Adrenal gland (tissue), 9 donors: ENCODE measurements at regions not wholly inside any gene's neighbourhood (a gene's known extent, or its start where the extent isn't known, plus 50 kb on each side); places are given as distances from the start of the nearest gene placed in this dataset.

Source experiments
- DNase-seq, 7 donors: peaks; one replicate each; pipeline ENCODE4 v3.0.0-alpha.2; 2019 to 2020
- H3K27ac ChIP-seq, 5 donors: fragments of 200-600 bp; sonication (generic) in 4 of 5; 1 replicate in 3 of 5; 2 replicates in 2 of 5; pipeline versions ENCODE4 v1.5.1 to v1.8.0; 2016 to 2020; ENCODE audit warnings: mild to moderate bottlenecking in 1 of 5
- H3K27me3 ChIP-seq: fragments of 200-600 bp; 2 replicates; pipeline ENCODE4 v1.8.0; 2021
- H3K36me3 ChIP-seq, 2 donors: fragments of 200-600 bp; replicated peaks in 1 of 2; 1 replicate in 1 of 2; 2 replicates in 1 of 2; pipeline versions ENCODE4 v1.5.1 to v1.8.0; 2018 to 2022
- H3K4me1 ChIP-seq, 2 donors: fragments of 200-600 bp; replicated peaks in 1 of 2; 1 replicate in 1 of 2; 2 replicates in 1 of 2; pipeline versions ENCODE4 v1.5.1 to v1.8.0; 2018 to 2021
- H3K4me3 ChIP-seq, 4 donors: fragments of 200-600 bp; sonication (generic) in 3 of 4; one replicate each; pipeline ENCODE4 v1.5.1; 2016 to 2018
- H3K9me3 ChIP-seq, 3 donors: fragments of 200-600 bp; sonication (generic) in 1 of 3; replicated peaks in 1 of 3; 1 replicate in 2 of 3; 2 replicates in 1 of 3; pipeline versions ENCODE4 v1.5.1 to v1.8.0; 2016 to 2021
- POLR2A ChIP-seq, 2 donors: fragments of 450-650 bp; IDR thresholded peaks; one replicate each; pipeline ENCODE4 v1.6.1; 2017; ENCODE audit warnings: antibody characterized with exemption in 2 of 2, mild to moderate bottlenecking in 2 of 2, moderate library complexity in 1 of 2
- WGBS, 4 donors: extraction: QIAGEN DNeasy Blood & Tissue Kit in 2 of 4; methylation state at CpG; one replicate each; pipeline versions ENCODE4 v1.1.5 to v1.1.7; 2013 to 2017; 5-methylcytosine and 5-hydroxymethylcytosine counted together
- intact Hi-C, 2 donors: fragments of 100-400 bp; cut with DNase I; formaldehyde crosslinking; loops; one replicate each; pipeline versions ENCODE4 v1.14.1 to v1.15.0; 2022 to 2023
- TF ChIP-seq, protein P1 (sequence below), 6 experiments: fragments of 450-650 bp in 4 of 6; fragments of 200-600 bp in 2 of 6; sonication (generic) in 1 of 6; IDR thresholded peaks; 1 replicate in 5 of 6; 2 replicates in 1 of 6; pipeline versions ENCODE4 v1.5.1 to v1.8.0; 2016 to 2021; ENCODE audit warnings: antibody characterized with exemption in 6 of 6, mild to moderate bottlenecking in 2 of 6, moderate library complexity in 1 of 6
- donor health status: healthy with polysubstance abuse.
- donor health status: Bipolar disorder and iron deficiency.
- donor health status: DM: yes; HTN: yes; CAD: no.
- donor health status: DM: no; HTN: no; CAD: no.
- donor health status: DM: no; HTN: no; CAD: no.

DNA sequence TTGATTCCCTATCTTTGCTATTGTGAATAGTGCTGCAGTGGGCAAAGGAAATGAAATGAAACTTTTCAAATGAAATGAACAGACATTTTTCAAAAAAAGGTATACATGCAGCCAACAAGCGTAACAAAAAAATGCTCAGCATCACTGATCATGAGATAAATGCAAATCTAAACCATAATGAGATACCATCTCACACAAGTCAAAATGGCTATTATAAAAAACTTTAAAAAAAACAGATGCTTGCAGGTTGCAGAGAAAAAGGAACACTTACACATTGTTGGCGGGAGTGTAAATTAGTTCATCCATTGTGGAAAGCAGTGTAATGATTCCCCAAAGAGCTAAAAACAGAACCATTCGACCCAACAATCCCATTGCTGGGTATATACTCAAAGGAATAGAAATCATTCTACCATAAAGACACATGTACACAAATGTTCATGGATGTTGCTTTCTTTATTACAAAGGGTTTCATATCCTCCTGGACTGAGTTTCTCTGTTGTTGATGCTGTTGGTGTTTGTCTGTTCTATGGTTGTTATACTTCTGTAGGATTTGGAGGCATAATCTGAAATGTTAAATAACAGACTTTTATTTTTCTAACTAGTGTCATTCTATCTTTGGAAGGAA is 99.3 kb upstream of the SOX9 start:
- intact Hi-C loops: no loop called here
- Histone ChIP-seq H3K4me1 (no peaks in the 10 kb centered on the region), H3K27me3 (peaks cover 32% of the 10 kb centered on the region), H3K27ac (no peak overlapping the region), H3K36me3 (no peaks in the 10 kb centered on the region), H3K4me3 (no peak overlapping the region), H3K9me3 (no peaks in the 10 kb centered on the region)
- no peak for TF ChIP-seq POLR2A (IDR thresholded peaks at IDR 0.05)
- TF ChIP-seq, protein P1, sequence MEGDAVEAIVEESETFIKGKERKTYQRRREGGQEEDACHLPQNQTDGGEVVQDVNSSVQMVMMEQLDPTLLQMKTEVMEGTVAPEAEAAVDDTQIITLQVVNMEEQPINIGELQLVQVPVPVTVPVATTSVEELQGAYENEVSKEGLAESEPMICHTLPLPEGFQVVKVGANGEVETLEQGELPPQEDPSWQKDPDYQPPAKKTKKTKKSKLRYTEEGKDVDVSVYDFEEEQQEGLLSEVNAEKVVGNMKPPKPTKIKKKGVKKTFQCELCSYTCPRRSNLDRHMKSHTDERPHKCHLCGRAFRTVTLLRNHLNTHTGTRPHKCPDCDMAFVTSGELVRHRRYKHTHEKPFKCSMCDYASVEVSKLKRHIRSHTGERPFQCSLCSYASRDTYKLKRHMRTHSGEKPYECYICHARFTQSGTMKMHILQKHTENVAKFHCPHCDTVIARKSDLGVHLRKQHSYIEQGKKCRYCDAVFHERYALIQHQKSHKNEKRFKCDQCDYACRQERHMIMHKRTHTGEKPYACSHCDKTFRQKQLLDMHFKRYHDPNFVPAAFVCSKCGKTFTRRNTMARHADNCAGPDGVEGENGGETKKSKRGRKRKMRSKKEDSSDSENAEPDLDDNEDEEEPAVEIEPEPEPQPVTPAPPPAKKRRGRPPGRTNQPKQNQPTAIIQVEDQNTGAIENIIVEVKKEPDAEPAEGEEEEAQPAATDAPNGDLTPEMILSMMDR (IDR thresholded peaks at IDR 0.05): no peak
- no peak for DNase-seq
- whole genome bisulfite sequencing, 4 donors: 80 to 83% (median 81%) methylated on average over 3 of the region's 3 CpGs

- DNase-seq: no peak
- Histone ChIP-seq H3K27me3 (peaks cover 28% of the 10 kb centered on the region), H3K27ac (no peak overlapping the region), H3K36me3 (no peaks in the 10 kb centered on the region), H3K4me1 (no peaks in the 10 kb centered on the region), H3K9me3 (no peaks in the 10 kb centered on the region), H3K4me3 (no peak overlapping the region)
- intact Hi-C loops: no loop called here
- no peak for TF ChIP-seq POLR2A (IDR thresholded peaks at IDR 0.05)
- TF ChIP-seq, protein P1 (IDR thresholded peaks at IDR 0.05): no peak
- 63 to 76% (median 65%) methylated on average over 6 of the region's 6 CpGs for WGBS, 4 donors
These were observed 98.2 kb upstream of the SOX9 start for GRCh38 chr17:72022328-72023275.

DNA sequence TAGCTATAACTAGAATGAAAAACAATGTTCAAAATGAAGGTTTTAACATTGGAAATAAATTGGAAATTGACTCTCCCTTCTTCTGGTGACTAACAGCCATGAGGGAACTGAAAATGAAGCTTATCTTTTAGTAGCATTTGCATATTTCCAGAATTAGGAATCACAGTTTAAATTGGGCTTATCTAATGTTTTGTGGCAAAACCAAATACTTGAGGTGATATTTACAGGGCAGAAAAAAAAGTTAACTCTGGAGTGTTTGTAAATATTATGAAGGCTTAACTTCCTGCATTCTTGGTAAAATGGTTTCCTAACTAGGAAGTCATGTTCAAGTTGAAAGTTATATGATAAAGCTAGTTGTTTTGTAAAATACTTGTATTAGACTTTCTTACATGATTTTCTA is 96.4 kb upstream of the SOX9 start:
- TF ChIP-seq POLR2A (IDR thresholded peaks at IDR 0.05): no peak
- TF ChIP-seq, protein P1 (IDR thresholded peaks at IDR 0.05): no peak
- Histone ChIP-seq H3K9me3 (no peaks in the 10 kb centered on the region), H3K4me3 (no peak overlapping the region), H3K4me1 (no peaks in the 10 kb centered on the region), H3K27ac (no peak overlapping the region), H3K36me3 (no peaks in the 10 kb centered on the region), H3K27me3 (peaks cover 19% of the 10 kb centered on the region)
- no peak for DNase-seq
- intact Hi-C loops: no loop called here

DNA sequence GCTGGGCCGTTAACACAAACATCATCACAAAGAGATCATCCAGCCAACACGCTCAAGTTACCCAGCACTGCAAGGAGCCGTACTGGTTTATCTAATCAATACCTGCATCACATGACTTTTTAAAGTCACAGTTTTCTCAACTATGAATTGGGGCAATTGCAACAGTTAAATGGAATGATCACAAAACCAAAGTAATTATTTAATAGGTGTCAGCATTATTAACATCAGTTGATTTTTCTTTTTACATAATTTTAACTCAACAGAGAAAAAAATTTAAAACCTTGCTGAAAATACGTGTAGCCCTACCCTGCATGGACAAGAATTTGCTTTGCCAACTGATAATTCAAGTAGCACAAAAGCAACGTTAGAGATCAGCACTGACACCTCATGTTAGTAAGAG is 95.7 kb upstream of the SOX9 start:
- DNase-seq: no peak
- H3K36me3 ChIP-seq: no peaks in the 10 kb centered on the region
- no peak overlapping the region for H3K4me3 ChIP-seq
- no peaks in the 10 kb centered on the region for H3K9me3 ChIP-seq
- WGBS, 4 donors: 38 to 46% (median 42%) methylated on average over 5 of the region's 5 CpGs
- no peak overlapping the region for H3K27ac ChIP-seq
- H3K27me3 ChIP-seq: peaks cover 14% of the 10 kb centered on the region
- no peak for TF ChIP-seq POLR2A (IDR thresholded peaks at IDR 0.05)
- TF ChIP-seq, protein P1 (IDR thresholded peaks at IDR 0.05): no peak
- peaks cover 0 to 3% of the 10 kb centered on the region in 2 donors for H3K4me1 ChIP-seq
- intact Hi-C loops: no loop called here
